IPS-18c (cell line): ENCODE measurements at regions not wholly inside any gene's neighbourhood (a gene's known extent, or its start where the extent isn't known, plus 50 kb on each side); places are given as distances from the start of the nearest gene placed in this dataset.

Experiments
- H3K4me3 ChIP-seq: 2 replicates; pipeline ENCODE4 v1.7.0; 2013; ENCODE audit warnings: low read depth, mild to moderate bottlenecking, low read length, moderate library complexity; ENCODE audit not compliant: insufficient read depth
- H3K9me3 ChIP-seq: one replicate; pipeline ENCODE4 v1.6.1; 2013; ENCODE audit warnings: mild to moderate bottlenecking, low read length, moderate library complexity; ENCODE audit not compliant: control insufficient read depth, insufficient read depth

GRCh38 chr19:32165750-32166149, 179.7 kb upstream of the ZNF507 start:
- no peaks in the 10 kb centered on the region for H3K9me3 ChIP-seq

GRCh38 chr19:32166238-32166637, 179.2 kb upstream of the ZNF507 start:
- no peak overlapping the region for H3K4me3 ChIP-seq
- H3K9me3 ChIP-seq, result no peaks in the 10 kb centered on the region

More at GRCh38 chr19:32165750-32166149, 179.7 kb upstream of the ZNF507 start:
- H3K4me3 ChIP-seq, result no peak overlapping the region

GRCh38 chr19:32168111-32168510, 177.3 kb upstream of the ZNF507 start:
- Histone ChIP-seq H3K4me3 (no peak overlapping the region), H3K9me3 (no peaks in the 10 kb centered on the region)

- Histone ChIP-seq H3K4me3 (no peak overlapping the region), H3K9me3 (no peaks in the 10 kb centered on the region)
These were observed 176.8 kb upstream of the ZNF507 start for GRCh38 chr19:32168606-32169005.

GRCh38 chr19:32171719-32172151, 173.7 kb upstream of the ZNF507 start:
- Histone ChIP-seq H3K4me3 (no peak overlapping the region), H3K9me3 (no peaks in the 10 kb centered on the region)

- H3K9me3 ChIP-seq, result no peaks in the 10 kb centered on the region
- H3K4me3 ChIP-seq, result no peak overlapping the region
These were observed 172.7 kb upstream of the ZNF507 start for GRCh38 chr19:32172566-32173160.

GRCh38 chr19:32173836-32174235, 171.6 kb upstream of the ZNF507 start:
- H3K4me3 ChIP-seq, result no peak overlapping the region

GRCh38 chr19:32174386-32175113, 170.9 kb upstream of the ZNF507 start:
- Histone ChIP-seq H3K4me3 (no peak overlapping the region), H3K9me3 (no peaks in the 10 kb centered on the region)

More at GRCh38 chr19:32173836-32174235, 171.6 kb upstream of the ZNF507 start:
- H3K9me3 ChIP-seq, result no peaks in the 10 kb centered on the region

- H3K9me3 ChIP-seq, result no peaks in the 10 kb centered on the region
These were observed 168.8 kb upstream of the ZNF507 start for GRCh38 chr19:32176591-32176990.

GRCh38 chr19:32177686-32178085, 167.7 kb upstream of the ZNF507 start:
- Histone ChIP-seq H3K9me3 (no peaks in the 10 kb centered on the region), H3K4me3 (no peak overlapping the region)

More at GRCh38 chr19:32176591-32176990, 168.8 kb upstream of the ZNF507 start:
- no peak overlapping the region for H3K4me3 ChIP-seq

GRCh38 chr19:32178401-32178800, 167.0 kb upstream of the ZNF507 start:
- Histone ChIP-seq H3K9me3 (no peaks in the 10 kb centered on the region), H3K4me3 (no peak overlapping the region)

GRCh38 chr19:32178956-32179355, 166.5 kb upstream of the ZNF507 start:
- no peak overlapping the region for H3K4me3 ChIP-seq
- no peaks in the 10 kb centered on the region for H3K9me3 ChIP-seq

GRCh38 chr19:32181216-32181920, 164.0 kb upstream of the ZNF507 start:
- no peaks in the 10 kb centered on the region for H3K9me3 ChIP-seq
- H3K4me3 ChIP-seq, result no peak overlapping the region

GRCh38 chr19:32186542-32187330, 158.7 kb upstream of the ZNF507 start:
- H3K4me3 ChIP-seq, result no peak overlapping the region
- H3K9me3 ChIP-seq, result no peaks in the 10 kb centered on the region

- Histone ChIP-seq H3K9me3 (no peaks in the 10 kb centered on the region), H3K4me3 (no peak overlapping the region)
These were observed 156.5 kb upstream of the ZNF507 start for GRCh38 chr19:32188921-32189320.

GRCh38 chr19:32189956-32190706, 155.3 kb upstream of the ZNF507 start:
- Histone ChIP-seq H3K4me3 (no peak overlapping the region), H3K9me3 (no peaks in the 10 kb centered on the region)

- Histone ChIP-seq H3K9me3 (no peaks in the 10 kb centered on the region), H3K4me3 (no peak overlapping the region)
These were observed 153.5 kb upstream of the ZNF507 start for GRCh38 chr19:32191921-32192320.
